ENCODE measurements at regions not wholly inside any gene's neighbourhood (a gene's known extent, or its start where the extent isn't known, plus 50 kb on each side); places are given as distances from the start of the nearest gene placed in this dataset.
"Not testable (repeated sequence)": the region's sequence is repeated elsewhere in the genome, so short reads cannot be mapped to it uniquely, and the experiment has no call there.

- Histone ChIP-seq H3K9me2 (ENCODE audit: insufficient read depth, low read length) (no peaks in the 10 kb centered on the region), H3K9ac (ENCODE audit: low read length) (no peak overlapping the region), H3K27ac (ENCODE audit: low read length) (no peak overlapping the region), H3K27me3 (ENCODE audit: insufficient read depth, low read depth, low read length) (no peaks in the 10 kb centered on the region), H3K9me3 (ENCODE audit: low read length) (no peaks in the 10 kb centered on the region), H3K4me3 (ENCODE audit: low read length) (no peak overlapping the region), H4K20me1 (ENCODE audit: insufficient read depth) (no peaks in the 10 kb centered on the region), H3K4me2 (ENCODE audit: low read length) (no peak overlapping the region), H3K79me2 (replicated peaks; ENCODE audit: insufficient read depth, low read length) (no peaks in the 10 kb centered on the region), H3F3A (ENCODE audit: insufficient read depth, low read length, poor library complexity, severe bottlenecking) (no peaks in the 10 kb centered on the region), H3K36me3 (ENCODE audit: insufficient read depth, low read length) (no peaks in the 10 kb centered on the region), H2AFZ (ENCODE audit: low read depth, low read length) (no peak overlapping the region)
- TF ChIP-seq MXI1 (conservative IDR thresholded peaks at IDR 0.05; ENCODE audit: poor library complexity, severe bottlenecking), result no peak
- TF ChIP-seq CTCF (IDR thresholded peaks at IDR 0.05; ENCODE audit: poor library complexity, severe bottlenecking), result no peak
- no peak for TF ChIP-seq RAD21 (conservative IDR thresholded peaks at IDR 0.05)
- no peak for TF ChIP-seq EP300 (conservative IDR thresholded peaks at IDR 0.05; ENCODE audit: poor library complexity, severe bottlenecking)
- no peak for TF ChIP-seq REST (IDR thresholded peaks at IDR 0.05; ENCODE audit: borderline replicate concordance)
- no peak for TF ChIP-seq EZH2 (IDR thresholded peaks at IDR 0.05; ENCODE audit: borderline replicate concordance, insufficient read depth, low read length, poor library complexity, severe bottlenecking)
- no peak for TF ChIP-seq SMC3 (conservative IDR thresholded peaks at IDR 0.05; ENCODE audit: poor library complexity)
- no peak for TF ChIP-seq TAF1 (IDR thresholded peaks at IDR 0.05; ENCODE audit: low read depth)
- TF ChIP-seq POLR2AphosphoS5 (IDR thresholded peaks at IDR 0.05), result no peak
Observed at GRCh38 chr10:28177944-28178637, 124.8 kb downstream of the MPP7 start.

GRCh38 chr10:28176498-28176897 lies 126.4 kb downstream of the MPP7 start:
- not testable (repeated sequence) for H3K27me3 ChIP-seq (ENCODE audit: insufficient read depth, low read depth, low read length); H3K79me2 ChIP-seq (replicated peaks; ENCODE audit: insufficient read depth, low read length); H3K4me3 ChIP-seq (ENCODE audit: low read length); H3K9ac ChIP-seq (ENCODE audit: low read length); H3K4me2 ChIP-seq (ENCODE audit: low read length); H3K9me3 ChIP-seq (ENCODE audit: low read length); H4K20me1 ChIP-seq (ENCODE audit: insufficient read depth); H3K9me2 ChIP-seq (ENCODE audit: insufficient read depth, low read length); H3K36me3 ChIP-seq (ENCODE audit: insufficient read depth, low read length); H3K27ac ChIP-seq (ENCODE audit: low read length); H3F3A ChIP-seq (ENCODE audit: insufficient read depth, low read length, poor library complexity, severe bottlenecking); H2AFZ ChIP-seq (ENCODE audit: low read depth, low read length)

GRCh38 chr10:28172223-28172610 lies 130.6 kb downstream of the MPP7 start:
- no peaks in the 10 kb centered on the region for H3K9me3 ChIP-seq (ENCODE audit: low read length)
- H3K79me2 ChIP-seq (replicated peaks; ENCODE audit: insufficient read depth, low read length), result no peaks in the 10 kb centered on the region
- no peaks in the 10 kb centered on the region for H3K36me3 ChIP-seq (ENCODE audit: insufficient read depth, low read length)
- H3K4me3 ChIP-seq (ENCODE audit: low read length), result no peak overlapping the region
- no peaks in the 10 kb centered on the region for H3F3A ChIP-seq (ENCODE audit: insufficient read depth, low read length, poor library complexity, severe bottlenecking)
- no peak overlapping the region for H3K9ac ChIP-seq (ENCODE audit: low read length)
- no peak for TF ChIP-seq SMC3 (conservative IDR thresholded peaks at IDR 0.05; ENCODE audit: poor library complexity)
- TF ChIP-seq RAD21 (conservative IDR thresholded peaks at IDR 0.05), result no peak
- no peak for TF ChIP-seq MXI1 (conservative IDR thresholded peaks at IDR 0.05; ENCODE audit: poor library complexity, severe bottlenecking)
- no peak for TF ChIP-seq EP300 (conservative IDR thresholded peaks at IDR 0.05; ENCODE audit: poor library complexity, severe bottlenecking)
- no peak for TF ChIP-seq CTCF (IDR thresholded peaks at IDR 0.05; ENCODE audit: poor library complexity, severe bottlenecking)
- TF ChIP-seq EZH2 (IDR thresholded peaks at IDR 0.05; ENCODE audit: borderline replicate concordance, insufficient read depth, low read length, poor library complexity, severe bottlenecking), result no peak
- no peak for TF ChIP-seq REST (IDR thresholded peaks at IDR 0.05; ENCODE audit: borderline replicate concordance)
- no peak for TF ChIP-seq TAF1 (IDR thresholded peaks at IDR 0.05; ENCODE audit: low read depth)
- no peak for TF ChIP-seq POLR2AphosphoS5 (IDR thresholded peaks at IDR 0.05)
- H3K9me2 ChIP-seq (ENCODE audit: insufficient read depth, low read length), result no peaks in the 10 kb centered on the region
- no peaks in the 10 kb centered on the region for H4K20me1 ChIP-seq (ENCODE audit: insufficient read depth)
- H2AFZ ChIP-seq (ENCODE audit: low read depth, low read length), result no peak overlapping the region
- no peak overlapping the region for H3K27ac ChIP-seq (ENCODE audit: low read length)
- H3K27me3 ChIP-seq (ENCODE audit: insufficient read depth, low read depth, low read length), result no peaks in the 10 kb centered on the region
- no peak overlapping the region for H3K4me2 ChIP-seq (ENCODE audit: low read length)

Measured in neural cell (in vitro differentiated cells).